Neural progenitor cell (in vitro differentiated cells): ENCODE measurements at regions not wholly inside any gene's neighbourhood (a gene's known extent, or its start where the extent isn't known, plus 50 kb on each side); places are given as distances from the start of the nearest gene placed in this dataset.

Experiments
- DNase-seq: peaks from one replicate; pipeline ENCODE4 v3.0.0-alpha.2; 2016; ENCODE audit warnings: low spot score
- H2AFZ ChIP-seq: fragments of 200-600 bp; sonication (generic); replicated peaks from 2 replicates; pipeline ENCODE4 v1.6.1; 2016; ENCODE audit warnings: antibody characterized with exemption
- H3F3A ChIP-seq: fragments of 200-600 bp; sonication (generic); 2 replicates; pipeline ENCODE4 v1.6.1; 2016; ENCODE audit warnings: antibody characterized with exemption, low read depth
- H3K27ac ChIP-seq: fragments of 200-600 bp; sonication (generic); 2 replicates; pipeline ENCODE4 v1.5.1; 2016; ENCODE audit warnings: mild to moderate bottlenecking
- H3K27me3 ChIP-seq: fragments of 200-600 bp; sonication (generic); 2 replicates; pipeline ENCODE4 v1.6.1; 2016; ENCODE audit warnings: mild to moderate bottlenecking, moderate library complexity
- H3K36me3 ChIP-seq: fragments of 200-600 bp; sonication (generic); 2 replicates; pipeline ENCODE4 v1.5.1; 2016
- H3K4me1 ChIP-seq: fragments of 200-600 bp; sonication (generic); 2 replicates; pipeline ENCODE4 v1.6.1; 2016; ENCODE audit warnings: mixed run types
- H3K4me2 ChIP-seq: fragments of 200-600 bp; sonication (generic); 2 replicates; pipeline ENCODE4 v1.6.1; 2016
- H3K4me3 ChIP-seq: fragments of 200-600 bp; sonication (generic); 2 replicates; pipeline ENCODE4 v1.5.1; 2016
- H3K79me2 ChIP-seq: fragments of 200-600 bp; sonication (generic); 2 replicates; pipeline ENCODE4 v1.6.1; 2016; ENCODE audit warnings: low read depth
- H3K9ac ChIP-seq: fragments of 200-600 bp; sonication (generic); 2 replicates; pipeline ENCODE4 v1.6.1; 2016
- H3K9me3 ChIP-seq: fragments of 200-600 bp; sonication (generic); 2 replicates; pipeline ENCODE4 v1.5.1; 2016; ENCODE audit warnings: low read depth
- H4K20me1 ChIP-seq: fragments of 200-600 bp; sonication (generic); 2 replicates; pipeline ENCODE4 v1.6.1; 2016; ENCODE audit warnings: low read depth
- H3K27ac Mint-ChIP-seq: 3 replicates; pipeline ENCODE4 v1.8.0; 2021; ENCODE audit warnings: mixed read lengths
- H3K27me3 Mint-ChIP-seq: 2 replicates; pipeline ENCODE4 v1.8.0; 2022; ENCODE audit warnings: low read depth, mild to moderate bottlenecking, inconsistent platforms, moderate library complexity, mixed read lengths; ENCODE audit not compliant: insufficient read depth
- H3K36me3 Mint-ChIP-seq: 3 replicates; pipeline ENCODE4 v1.8.0; 2021; ENCODE audit warnings: mixed read lengths
- H3K4me1 Mint-ChIP-seq: 3 replicates; pipeline ENCODE4 v1.8.0; 2021; ENCODE audit warnings: mixed read lengths
- H3K4me3 Mint-ChIP-seq: 3 replicates; pipeline ENCODE4 v1.8.0; 2021; ENCODE audit warnings: mild to moderate bottlenecking, moderate library complexity, mixed read lengths
- H3K9me3 Mint-ChIP-seq: 3 replicates; pipeline ENCODE4 v1.8.0; 2020; ENCODE audit warnings: mixed read lengths
- EZH2 ChIP-seq: fragments of 200-600 bp; sonication (generic); IDR thresholded peaks from 2 replicates; pipeline ENCODE4 v1.6.1; 2017; ENCODE audit warnings: antibody characterized with exemption, mild to moderate bottlenecking, moderate library complexity
- EZH2phosphoT487 ChIP-seq: fragments of 200-600 bp; sonication (generic); IDR thresholded peaks from 2 replicates; pipeline ENCODE4 v1.6.1; 2017; ENCODE audit warnings: antibody characterized with exemption
- TF ChIP-seq, protein P1 (sequence below): fragments of 200-600 bp; sonication (generic); IDR thresholded peaks from 2 replicates; pipeline ENCODE4 v1.5.1; 2017; ENCODE audit warnings: antibody characterized with exemption, mild to moderate bottlenecking

DNA sequence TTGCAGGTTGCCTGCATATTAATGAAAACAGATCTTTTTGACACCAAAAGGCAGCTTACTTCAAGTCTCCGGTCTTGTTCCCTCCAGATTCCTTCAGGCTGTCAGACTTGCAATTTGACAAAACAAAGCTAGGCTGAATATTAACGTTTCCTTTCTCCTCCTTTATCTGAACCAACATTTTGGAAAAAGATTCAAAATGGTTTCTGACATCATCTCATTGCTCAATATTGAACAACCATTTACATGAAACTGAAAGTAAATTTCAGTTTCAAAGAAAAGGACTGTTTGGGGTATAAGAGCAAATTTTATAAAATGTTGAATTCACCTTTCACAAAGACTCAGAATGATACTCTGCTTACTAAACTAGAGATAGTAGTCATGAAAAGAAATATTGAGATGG, 521.8 kb downstream of the KCNJ2 start:
- Histone ChIP-seq H3K27ac (no peak overlapping the region), H3K36me3 (no peaks in the 10 kb centered on the region), H3K9me3 (no peaks in the 10 kb centered on the region), H3K9ac (no peak overlapping the region), H3K4me1 (no peaks in the 10 kb centered on the region), H3K4me3 (no peak overlapping the region), H3F3A (no peaks in the 10 kb centered on the region), H3K4me2 (no peak overlapping the region), H3K27me3 (no peaks in the 10 kb centered on the region), H2AFZ (no peak overlapping the region), H3K79me2 (no peaks in the 10 kb centered on the region), H4K20me1 (no peaks in the 10 kb centered on the region)
- DNase-seq = no peak
- Mint-ChIP-seq H3K36me3 (peaks cover 2% of the 10 kb centered on the region), H3K4me1 (no peaks in the 10 kb centered on the region), H3K4me3 (no peak overlapping the region), H3K9me3 (peaks cover 2% of the 10 kb centered on the region), H3K27me3 (no peaks in the 10 kb centered on the region), H3K27ac (no peak overlapping the region)
- TF ChIP-seq, protein P1, sequence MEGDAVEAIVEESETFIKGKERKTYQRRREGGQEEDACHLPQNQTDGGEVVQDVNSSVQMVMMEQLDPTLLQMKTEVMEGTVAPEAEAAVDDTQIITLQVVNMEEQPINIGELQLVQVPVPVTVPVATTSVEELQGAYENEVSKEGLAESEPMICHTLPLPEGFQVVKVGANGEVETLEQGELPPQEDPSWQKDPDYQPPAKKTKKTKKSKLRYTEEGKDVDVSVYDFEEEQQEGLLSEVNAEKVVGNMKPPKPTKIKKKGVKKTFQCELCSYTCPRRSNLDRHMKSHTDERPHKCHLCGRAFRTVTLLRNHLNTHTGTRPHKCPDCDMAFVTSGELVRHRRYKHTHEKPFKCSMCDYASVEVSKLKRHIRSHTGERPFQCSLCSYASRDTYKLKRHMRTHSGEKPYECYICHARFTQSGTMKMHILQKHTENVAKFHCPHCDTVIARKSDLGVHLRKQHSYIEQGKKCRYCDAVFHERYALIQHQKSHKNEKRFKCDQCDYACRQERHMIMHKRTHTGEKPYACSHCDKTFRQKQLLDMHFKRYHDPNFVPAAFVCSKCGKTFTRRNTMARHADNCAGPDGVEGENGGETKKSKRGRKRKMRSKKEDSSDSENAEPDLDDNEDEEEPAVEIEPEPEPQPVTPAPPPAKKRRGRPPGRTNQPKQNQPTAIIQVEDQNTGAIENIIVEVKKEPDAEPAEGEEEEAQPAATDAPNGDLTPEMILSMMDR = no peak
- TF ChIP-seq EZH2phosphoT487 (no peak), EZH2 (no peak)

DNA sequence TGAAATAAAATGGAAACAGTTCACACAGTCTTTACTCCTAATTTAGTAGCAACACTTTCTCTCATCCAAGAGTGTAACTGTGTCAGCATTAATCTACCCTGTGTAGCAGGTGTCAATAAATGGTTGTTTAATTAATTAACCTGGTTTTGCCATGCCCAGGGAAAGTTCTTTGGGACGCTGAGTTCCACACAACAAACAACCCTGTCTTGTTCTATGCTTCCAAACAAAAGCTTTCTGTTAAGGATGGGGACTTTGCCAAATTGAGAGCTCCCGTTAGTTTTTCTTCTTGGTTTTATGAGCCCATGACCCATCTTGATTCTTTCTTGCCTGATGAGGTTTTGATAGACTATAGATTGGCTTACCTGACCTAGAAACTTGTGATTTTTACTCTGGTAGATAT, 530.1 kb downstream of the KCNJ2 start:
- no peak overlapping the region for H3K4me3 Mint-ChIP-seq
- H3F3A ChIP-seq = no peaks in the 10 kb centered on the region
- H3K4me1 ChIP-seq = no peaks in the 10 kb centered on the region
- no peaks in the 10 kb centered on the region for H3K36me3 Mint-ChIP-seq
- H3K9me3 ChIP-seq = no peaks in the 10 kb centered on the region
- no peaks in the 10 kb centered on the region for H3K79me2 ChIP-seq
- no peaks in the 10 kb centered on the region for H3K27me3 ChIP-seq
- H3K27ac ChIP-seq = no peak overlapping the region
- TF ChIP-seq EZH2 = no peak
- TF ChIP-seq, protein P1 = no peak
- no peak for TF ChIP-seq EZH2phosphoT487
- no peak for DNase-seq
- peaks cover 2% of the 10 kb centered on the region for H3K27me3 Mint-ChIP-seq
- H3K4me3 ChIP-seq = no peak overlapping the region
- H3K4me2 ChIP-seq = no peak overlapping the region
- H4K20me1 ChIP-seq = no peaks in the 10 kb centered on the region
- no peaks in the 10 kb centered on the region for H3K36me3 ChIP-seq
- H3K4me1 Mint-ChIP-seq = no peaks in the 10 kb centered on the region
- H3K9ac ChIP-seq = no peak overlapping the region
- peak overlapping the region; percentile 30 for H3K27ac Mint-ChIP-seq
- H3K9me3 Mint-ChIP-seq = no peaks in the 10 kb centered on the region
- no peak overlapping the region for H2AFZ ChIP-seq

DNA sequence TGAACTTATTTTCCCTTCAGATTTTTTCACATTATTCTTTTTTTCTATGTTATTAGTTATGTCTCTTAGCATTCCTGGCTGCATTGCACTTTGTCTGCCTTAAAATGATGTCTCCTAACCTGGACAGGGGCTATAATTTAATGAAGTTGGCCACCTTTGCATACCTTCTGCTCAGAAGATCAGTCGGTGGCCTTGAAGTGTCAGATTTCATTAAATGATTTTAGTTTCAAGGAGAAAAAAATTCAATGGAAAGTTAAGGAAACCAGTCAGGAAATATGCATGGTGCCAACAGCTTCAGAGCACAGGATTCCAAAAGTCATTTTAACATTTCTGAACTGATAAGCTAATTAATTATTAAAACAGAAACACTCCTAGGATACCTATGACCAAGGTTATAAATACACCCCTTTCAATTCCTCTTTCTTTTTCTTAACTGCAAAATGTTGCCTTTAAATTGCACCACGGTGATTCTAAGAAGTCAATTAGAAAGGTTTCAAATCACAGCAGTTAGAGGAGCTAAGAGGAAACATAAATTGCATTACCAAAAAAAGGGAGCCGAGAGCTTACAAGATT, 533.4 kb downstream of the KCNJ2 start:
- H3K36me3 ChIP-seq = no peaks in the 10 kb centered on the region
- Mint-ChIP-seq H3K9me3 (peaks cover 3% of the 10 kb centered on the region), H3K27me3 (peaks cover 5% of the 10 kb centered on the region), H3K4me3 (no peak overlapping the region), H3K36me3 (no peaks in the 10 kb centered on the region), H3K4me1 (no peaks in the 10 kb centered on the region), H3K27ac (no peak overlapping the region)
- H3K4me1 ChIP-seq = no peaks in the 10 kb centered on the region
- H3K9ac ChIP-seq = no peak overlapping the region
- DNase-seq = no peak
- no peaks in the 10 kb centered on the region for H3K79me2 ChIP-seq
- no peaks in the 10 kb centered on the region for H3K27me3 ChIP-seq
- no peaks in the 10 kb centered on the region for H4K20me1 ChIP-seq
- TF ChIP-seq, protein P1 = no peak
- no peak for TF ChIP-seq EZH2
- TF ChIP-seq EZH2phosphoT487 = no peak
- no peaks in the 10 kb centered on the region for H3K9me3 ChIP-seq
- no peak overlapping the region for H3K27ac ChIP-seq
- H3F3A ChIP-seq = no peaks in the 10 kb centered on the region
- H3K4me2 ChIP-seq = no peak overlapping the region
- H3K4me3 ChIP-seq = no peak overlapping the region
- no peak overlapping the region for H2AFZ ChIP-seq
